Hematopoietic multipotent progenitor cell treated with erythropoietin and hydrocortisone succinate and interleukin-3 and kit ligand, for 8 days (in vitro differentiated cells): ENCODE measurements at regions not wholly inside any gene's neighbourhood (a gene's known extent, or its start where the extent isn't known, plus 50 kb on each side); places are given as distances from the start of the nearest gene placed in this dataset.
"Not testable (repeated sequence)": the region's sequence is repeated elsewhere in the genome, so short reads cannot be mapped to it uniquely, and the experiment has no call there.

ENCODE experiments used
- DNase-seq: peaks from one replicate; pipeline ENCODE4 v3.0.0-alpha.2; 2015

GRCh38 chr13:61536433-61536832 lies 120.8 kb upstream of the PCDH20 start:
- no peak for DNase-seq

- DNase-seq = no peak
Observed at GRCh38 chr13:61531383-61532065, 115.9 kb upstream of the PCDH20 start.

GRCh38 chr13:61519214-61519613 lies 103.6 kb upstream of the PCDH20 start:
- DNase-seq = not testable (repeated sequence)

- no peak for DNase-seq
Observed at GRCh38 chr13:61508936-61509335, 93.3 kb upstream of the PCDH20 start.

GRCh38 chr13:61500176-61500575 lies 84.5 kb upstream of the PCDH20 start:
- no peak for DNase-seq

- DNase-seq = no peak
Observed at GRCh38 chr13:61495648-61496047, 80.0 kb upstream of the PCDH20 start.

GRCh38 chr13:61493556-61493955 lies 77.9 kb upstream of the PCDH20 start:
- DNase-seq = not testable (repeated sequence)

GRCh38 chr13:61486496-61486895 lies 70.8 kb upstream of the PCDH20 start:
- no peak for DNase-seq

GRCh38 chr13:61485128-61485765 lies 69.6 kb upstream of the PCDH20 start:
- DNase-seq = no peak

- no peak for DNase-seq
Observed at GRCh38 chr13:61477619-61478018, 62.0 kb upstream of the PCDH20 start.

- no peak for DNase-seq
Observed at GRCh38 chr13:61470786-61471185, 55.1 kb upstream of the PCDH20 start.

- DNase-seq = no peak
Observed at GRCh38 chr13:61466280-61466679, 50.6 kb upstream of the PCDH20 start.
